Neural cell (in vitro differentiated cells): ENCODE measurements at regions not wholly inside any gene's neighbourhood (a gene's known extent, or its start where the extent isn't known, plus 50 kb on each side); places are given as distances from the start of the nearest gene placed in this dataset.

Source experiments
- H2AFZ ChIP-seq: fragments of 200-600, 300-800 bp; sonication (generic), shearing (Covaris generic); 2 replicates; pipeline ENCODE4 v1.6.0; 2014; ENCODE audit warnings: low read depth, mild to moderate bottlenecking, antibody characterized with exemption, low read length, moderate library complexity
- H3F3A ChIP-seq: fragments of 200-600 bp; shearing (Covaris generic); 2 replicates; pipeline ENCODE4 v1.6.1; 2016; ENCODE audit warnings: mild to moderate bottlenecking, moderate library complexity, mixed read lengths, antibody characterized with exemption, low read length; ENCODE audit not compliant: insufficient read depth, poor library complexity, severe bottlenecking
- H3K27ac ChIP-seq: fragments of 200-600, 300-800 bp; sonication (generic), shearing (Covaris generic); 2 replicates; pipeline ENCODE4 v1.5.1; 2014; ENCODE audit warnings: mild to moderate bottlenecking, low read length, moderate library complexity
- H3K27me3 ChIP-seq: fragments of 300-800, 200-600 bp; sonication (generic), shearing (Covaris generic); 2 replicates; pipeline ENCODE4 v1.6.0; 2014; ENCODE audit warnings: mild to moderate bottlenecking, low read depth, low read length, moderate library complexity; ENCODE audit not compliant: insufficient read depth
- H3K36me3 ChIP-seq: fragments of 300-800, 200-600 bp; sonication (generic), shearing (Covaris generic); 2 replicates; pipeline ENCODE4 v1.5.1; 2014; ENCODE audit warnings: mild to moderate bottlenecking, antibody characterized with exemption, low read length, moderate library complexity; ENCODE audit not compliant: insufficient read depth
- H3K4me2 ChIP-seq: fragments of 300-800, 200-600 bp; sonication (generic), shearing (Covaris generic); 2 replicates; pipeline ENCODE4 v1.6.0; 2014; ENCODE audit warnings: mild to moderate bottlenecking, low read length
- H3K4me3 ChIP-seq: fragments of 300-800, 200-600 bp; sonication (generic), shearing (Covaris generic); 2 replicates; pipeline ENCODE4 v1.5.1; 2014; ENCODE audit warnings: mild to moderate bottlenecking, low read length, moderate library complexity
- H3K79me2 ChIP-seq: fragments of 200-600 bp; shearing (Covaris generic); replicated peaks from 2 replicates; pipeline ENCODE4 v1.6.0; 2014; ENCODE audit warnings: mild to moderate bottlenecking, low read length, moderate library complexity; ENCODE audit not compliant: insufficient read depth
- H3K9ac ChIP-seq: fragments of 300-800, 200-600 bp; sonication (generic), shearing (Covaris generic); 2 replicates; pipeline ENCODE4 v1.6.1; 2016; ENCODE audit warnings: mild to moderate bottlenecking, low read length, mixed read lengths
- H3K9me2 ChIP-seq: fragments of 200-600 bp; shearing (Covaris generic); 2 replicates; pipeline ENCODE4 v1.6.1; 2016; ENCODE audit warnings: mild to moderate bottlenecking, low read length, mixed read lengths; ENCODE audit not compliant: insufficient read depth
- H3K9me3 ChIP-seq: fragments of 200-600, 300-800 bp; sonication (generic), shearing (Covaris generic); 2 replicates; pipeline ENCODE4 v1.6.1; 2016; ENCODE audit warnings: mild to moderate bottlenecking, mixed run types, low read length, moderate library complexity, mixed read lengths
- H4K20me1 ChIP-seq: fragments of 200-600 bp; shearing (Covaris generic); 2 replicates; pipeline ENCODE4 v1.6.1; 2016; ENCODE audit warnings: mild to moderate bottlenecking, mixed run types; ENCODE audit not compliant: insufficient read depth
- EP300 ChIP-seq: fragments of 450-650 bp; conservative IDR thresholded peaks from 2 replicates; pipeline ENCODE4 v1.6.1; 2014; ENCODE audit warnings: antibody characterized with exemption, mild to moderate bottlenecking, moderate library complexity; ENCODE audit not compliant: poor library complexity, severe bottlenecking
- EZH2 ChIP-seq: fragments of 200-600, 300-800 bp; shearing (Covaris generic), sonication (generic); IDR thresholded peaks from 2 replicates; pipeline ENCODE4 v1.6.1; 2014; ENCODE audit warnings: antibody characterized with exemption, low read length, borderline replicate concordance, mild to moderate bottlenecking; ENCODE audit not compliant: insufficient read depth, poor library complexity, severe bottlenecking
- MXI1 ChIP-seq: fragments of 450-650 bp; conservative IDR thresholded peaks from 2 replicates; pipeline ENCODE4 v1.6.1; 2014; ENCODE audit warnings: antibody characterized with exemption, mild to moderate bottlenecking; ENCODE audit not compliant: poor library complexity, severe bottlenecking
- POLR2AphosphoS5 ChIP-seq: IDR thresholded peaks from 2 replicates; pipeline ENCODE4 v1.6.1; 2012
- RAD21 ChIP-seq: fragments of 450-650 bp; conservative IDR thresholded peaks from 2 replicates; pipeline ENCODE4 v1.6.1; 2014; ENCODE audit warnings: antibody characterized with exemption, mild to moderate bottlenecking, moderate library complexity
- REST ChIP-seq: IDR thresholded peaks from 2 replicates; pipeline ENCODE4 v1.6.1; 2012; ENCODE audit warnings: borderline replicate concordance
- SMC3 ChIP-seq: fragments of 450-650 bp; conservative IDR thresholded peaks from 2 replicates; pipeline ENCODE4 v1.6.1; 2014; ENCODE audit warnings: antibody characterized with exemption, mild to moderate bottlenecking, moderate library complexity; ENCODE audit not compliant: poor library complexity
- TAF1 ChIP-seq: IDR thresholded peaks from 2 replicates; pipeline ENCODE4 v1.6.1; 2012; ENCODE audit warnings: low read depth
- TF ChIP-seq, protein P1 (sequence below): fragments of 450-650 bp; IDR thresholded peaks from 2 replicates; pipeline ENCODE4 v1.5.1; 2014; ENCODE audit warnings: antibody characterized with exemption, mild to moderate bottlenecking, moderate library complexity; ENCODE audit not compliant: poor library complexity, severe bottlenecking

GRCh38 chr10:83073472-83073871 is 1065.8 kb upstream of the GHITM start:
- no peak overlapping the region for H3K9ac ChIP-seq
- no peaks in the 10 kb centered on the region for H3K36me3 ChIP-seq
- no peaks in the 10 kb centered on the region for H3F3A ChIP-seq
- no peaks in the 10 kb centered on the region for H3K9me3 ChIP-seq
- H3K27ac ChIP-seq: no peak overlapping the region
- no peak overlapping the region for H2AFZ ChIP-seq
- no peak overlapping the region for H3K4me2 ChIP-seq
- H4K20me1 ChIP-seq: no peaks in the 10 kb centered on the region
- TF ChIP-seq RAD21 (no peak), EZH2 (no peak), EP300 (no peak)
- H3K79me2 ChIP-seq: no peaks in the 10 kb centered on the region
- no peak overlapping the region for H3K4me3 ChIP-seq
- no peaks in the 10 kb centered on the region for H3K9me2 ChIP-seq
- H3K27me3 ChIP-seq: no peaks in the 10 kb centered on the region

- H3K9ac ChIP-seq: no peak overlapping the region
- no peaks in the 10 kb centered on the region for H3K36me3 ChIP-seq
- H4K20me1 ChIP-seq: no peaks in the 10 kb centered on the region
- H3K4me3 ChIP-seq: no peak overlapping the region
- H3K9me3 ChIP-seq: no peaks in the 10 kb centered on the region
- H3F3A ChIP-seq: no peaks in the 10 kb centered on the region
- H2AFZ ChIP-seq: no peak overlapping the region
- TF ChIP-seq MXI1: no peak
- TF ChIP-seq SMC3: no peak
- TF ChIP-seq, protein P1, sequence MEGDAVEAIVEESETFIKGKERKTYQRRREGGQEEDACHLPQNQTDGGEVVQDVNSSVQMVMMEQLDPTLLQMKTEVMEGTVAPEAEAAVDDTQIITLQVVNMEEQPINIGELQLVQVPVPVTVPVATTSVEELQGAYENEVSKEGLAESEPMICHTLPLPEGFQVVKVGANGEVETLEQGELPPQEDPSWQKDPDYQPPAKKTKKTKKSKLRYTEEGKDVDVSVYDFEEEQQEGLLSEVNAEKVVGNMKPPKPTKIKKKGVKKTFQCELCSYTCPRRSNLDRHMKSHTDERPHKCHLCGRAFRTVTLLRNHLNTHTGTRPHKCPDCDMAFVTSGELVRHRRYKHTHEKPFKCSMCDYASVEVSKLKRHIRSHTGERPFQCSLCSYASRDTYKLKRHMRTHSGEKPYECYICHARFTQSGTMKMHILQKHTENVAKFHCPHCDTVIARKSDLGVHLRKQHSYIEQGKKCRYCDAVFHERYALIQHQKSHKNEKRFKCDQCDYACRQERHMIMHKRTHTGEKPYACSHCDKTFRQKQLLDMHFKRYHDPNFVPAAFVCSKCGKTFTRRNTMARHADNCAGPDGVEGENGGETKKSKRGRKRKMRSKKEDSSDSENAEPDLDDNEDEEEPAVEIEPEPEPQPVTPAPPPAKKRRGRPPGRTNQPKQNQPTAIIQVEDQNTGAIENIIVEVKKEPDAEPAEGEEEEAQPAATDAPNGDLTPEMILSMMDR: no peak
- no peak for TF ChIP-seq REST
- no peak for TF ChIP-seq POLR2AphosphoS5
- TF ChIP-seq TAF1: no peak
- TF ChIP-seq RAD21: no peak
- TF ChIP-seq EP300: no peak
- TF ChIP-seq EZH2: no peak
- H3K27ac ChIP-seq: no peak overlapping the region
- no peaks in the 10 kb centered on the region for H3K27me3 ChIP-seq
- H3K4me2 ChIP-seq: no peak overlapping the region
- no peaks in the 10 kb centered on the region for H3K9me2 ChIP-seq
- no peaks in the 10 kb centered on the region for H3K79me2 ChIP-seq
Measured at GRCh38 chr10:83075016-83075814, 1064.1 kb upstream of the GHITM start.
